Peyer's patch (tissue), 4 donors: ENCODE measurements at regions not wholly inside any gene's neighbourhood (a gene's known extent, or its start where the extent isn't known, plus 50 kb on each side); places are given as distances from the start of the nearest gene placed in this dataset.
"Not testable (repeated sequence)": the region's sequence is repeated elsewhere in the genome, so short reads cannot be mapped to it uniquely, and the experiment has no call there.

Experiments used
- CTCF ChIP-seq, 6 experiments: fragments of 450-650 bp in 4 of 6; fragments of 200-600 bp in 2 of 6; sonication (generic) in 1 of 6; IDR thresholded peaks; one replicate each; pipeline ENCODE4 v1.5.1; 2017 to 2019; ENCODE audit warnings: antibody characterized with exemption in 6 of 6, mild to moderate bottlenecking in 3 of 6, moderate library complexity in 1 of 6
- POLR2A ChIP-seq, 2 donors: fragments of 450-650 bp; IDR thresholded peaks; one replicate each; pipeline ENCODE4 v1.5.1; 2017; ENCODE audit warnings: antibody characterized with exemption in 2 of 2, mild to moderate bottlenecking in 2 of 2, moderate library complexity in 2 of 2

GRCh38 chr3:35924070-35924469, 284.7 kb downstream of the ARPP21 start:
- TF ChIP-seq CTCF (IDR thresholded peaks at IDR 0.05), result peak in 2 of 6 experiments; percentile 20 to 24
- not testable (repeated sequence) for TF ChIP-seq POLR2A (IDR thresholded peaks at IDR 0.05)
